ENCODE measurements at regions not wholly inside any gene's neighbourhood (a gene's known extent, or its start where the extent isn't known, plus 50 kb on each side); places are given as distances from the start of the nearest gene placed in this dataset.

DNA sequence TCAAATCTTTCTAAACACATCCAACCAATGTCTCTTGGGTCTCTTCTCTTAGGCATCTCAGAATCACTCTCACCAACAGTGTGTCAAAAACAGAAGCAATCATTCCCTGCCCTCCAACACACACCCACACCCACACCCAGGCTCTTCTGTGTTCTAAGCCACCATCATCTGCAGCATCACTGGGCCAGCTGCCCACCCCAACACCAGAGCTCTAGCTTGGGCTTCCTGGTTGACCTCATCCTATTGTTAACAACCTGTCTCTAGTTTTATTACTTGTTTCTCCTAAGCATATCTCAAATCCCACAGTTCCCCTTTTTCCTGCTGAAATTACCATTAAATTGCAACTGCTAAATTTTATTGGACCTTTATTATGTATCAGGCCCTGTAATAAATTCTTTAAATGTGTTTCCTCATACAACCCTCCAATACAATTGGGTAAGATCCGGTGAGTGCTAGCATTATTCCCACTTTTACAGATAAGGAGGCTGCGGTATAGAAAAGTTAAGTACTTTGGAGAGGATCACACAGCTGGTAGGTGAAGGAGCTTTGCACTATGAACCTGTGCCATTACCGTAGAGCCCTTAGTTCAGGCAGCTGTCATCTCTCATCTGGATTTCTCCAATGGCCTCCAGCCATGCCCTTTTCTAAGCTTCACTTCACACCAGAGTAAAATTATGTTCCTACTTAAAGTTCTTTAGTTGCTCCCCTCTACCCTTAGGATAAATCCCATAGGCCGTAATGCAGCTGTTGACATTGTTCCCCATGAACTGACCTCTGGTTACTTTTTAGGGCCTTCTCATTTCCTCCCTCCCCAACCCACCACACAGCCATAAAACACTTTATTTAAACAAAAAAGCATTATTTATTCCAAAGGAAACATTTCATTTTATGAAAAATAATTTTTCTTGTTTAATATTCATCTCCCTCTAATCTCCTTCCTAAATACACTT is 227.7 kb downstream of the B3GLCT start:
- H3K27me3 Mint-ChIP-seq: peaks cover 24% of the 10 kb centered on the region

DNA sequence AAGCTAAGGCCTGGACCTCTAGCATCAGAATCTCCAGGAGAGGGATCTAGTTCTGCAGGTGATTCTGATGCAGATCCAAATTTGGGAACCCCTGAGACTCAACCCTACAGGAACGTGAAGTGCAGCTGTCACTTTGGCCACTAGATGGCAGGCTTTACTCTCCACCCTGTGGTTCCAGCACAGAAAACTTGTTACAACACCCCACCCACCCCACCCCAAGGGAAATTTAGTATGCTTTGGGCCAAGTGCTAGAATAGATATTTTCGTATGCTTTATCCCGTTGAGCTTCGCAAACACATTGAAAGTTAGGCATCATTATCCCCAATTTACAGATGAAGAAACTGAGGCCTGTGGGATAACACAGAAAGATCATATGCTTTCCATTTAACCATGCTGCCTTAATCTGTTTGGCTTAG is 232.0 kb downstream of the B3GLCT start:
- Mint-ChIP-seq H3K27me3 (peaks cover 38% of the 10 kb centered on the region), H3K36me3 (ENCODE audit: low read depth) (no peaks in the 10 kb centered on the region), H3K27ac (no peak overlapping the region), H3K4me3 (no peak overlapping the region), H3K4me1 (no peaks in the 10 kb centered on the region)
- H3K9me3 ChIP-seq (ENCODE audit: control insufficient read depth, low read length, poor library complexity, severe bottlenecking): no peaks in the 10 kb centered on the region
- DNase-seq (peak in 2 of 3 donors; percentile 15 to 48), ATAC-seq (peak; percentile 69)

More for the DNA sequence above, 227.7 kb downstream of the B3GLCT start:
- DNase-seq (no peak), ATAC-seq (no peak)
- Mint-ChIP-seq H3K4me3 (no peak overlapping the region), H3K36me3 (ENCODE audit: low read depth) (no peaks in the 10 kb centered on the region), H3K4me1 (peaks cover 4% of the 10 kb centered on the region), H3K27ac (no peak overlapping the region)
- no peaks in the 10 kb centered on the region for H3K9me3 ChIP-seq (ENCODE audit: control insufficient read depth, low read length, poor library complexity, severe bottlenecking)

- Mint-ChIP-seq H3K27ac (no peak overlapping the region), H3K4me3 (no peak overlapping the region), H3K27me3 (peaks cover 49% of the 10 kb centered on the region), H3K36me3 (ENCODE audit: low read depth) (no peaks in the 10 kb centered on the region), H3K4me1 (no peaks in the 10 kb centered on the region)
- ATAC-seq: no peak
- DNase-seq: no peak
- no peaks in the 10 kb centered on the region for H3K9me3 ChIP-seq (ENCODE audit: control insufficient read depth, low read length, poor library complexity, severe bottlenecking)
These were observed 233.4 kb downstream of the B3GLCT start for GRCh38 chr13:31433207-31433606.

GRCh38 chr13:31433746-31434145 is 234.0 kb downstream of the B3GLCT start:
- Mint-ChIP-seq H3K4me1 (no peaks in the 10 kb centered on the region), H3K4me3 (no peak overlapping the region), H3K27me3 (peaks cover 54% of the 10 kb centered on the region), H3K36me3 (ENCODE audit: low read depth) (no peaks in the 10 kb centered on the region), H3K27ac (no peak overlapping the region)
- ATAC-seq (no peak), DNase-seq (no peak)
- no peaks in the 10 kb centered on the region for H3K9me3 ChIP-seq (ENCODE audit: control insufficient read depth, low read length, poor library complexity, severe bottlenecking)

GRCh38 chr13:31434613-31435012 is 234.8 kb downstream of the B3GLCT start:
- H3K9me3 ChIP-seq (ENCODE audit: control insufficient read depth, low read length, poor library complexity, severe bottlenecking): no peaks in the 10 kb centered on the region
- peaks cover 57% of the 10 kb centered on the region for H3K27me3 Mint-ChIP-seq
- DNase-seq (no peak), ATAC-seq (no peak)
- no peak overlapping the region for H3K4me3 Mint-ChIP-seq
- no peaks in the 10 kb centered on the region for H3K36me3 Mint-ChIP-seq (ENCODE audit: low read depth)
- H3K27ac Mint-ChIP-seq: no peak overlapping the region
- no peaks in the 10 kb centered on the region for H3K4me1 Mint-ChIP-seq

DNA sequence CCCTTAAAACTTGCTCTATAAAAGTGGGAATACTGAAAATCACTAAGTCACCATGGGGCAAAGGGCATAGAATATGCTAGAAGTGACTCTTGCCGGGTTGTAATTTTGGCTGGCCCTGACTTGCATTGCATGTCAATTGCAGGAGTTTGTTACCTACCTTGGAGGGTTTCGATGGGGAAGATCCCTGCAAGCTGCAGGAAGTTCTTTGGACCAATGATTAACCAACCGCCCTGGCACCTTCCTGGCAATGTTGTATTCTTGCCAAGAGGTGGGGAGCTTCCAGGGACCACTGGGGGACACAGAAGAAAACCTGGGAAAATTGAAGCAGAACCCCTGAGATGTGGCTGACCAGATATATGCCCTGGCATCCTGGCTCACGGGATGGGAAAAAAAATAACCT is 235.8 kb downstream of the B3GLCT start:
- H3K27me3 Mint-ChIP-seq: peaks cover 52% of the 10 kb centered on the region
- H3K9me3 ChIP-seq (ENCODE audit: control insufficient read depth, low read length, poor library complexity, severe bottlenecking): no peaks in the 10 kb centered on the region
- H3K4me1 Mint-ChIP-seq: no peaks in the 10 kb centered on the region
- no peak overlapping the region for H3K27ac Mint-ChIP-seq
- ATAC-seq: no peak
- no peak overlapping the region for H3K4me3 Mint-ChIP-seq
- H3K36me3 Mint-ChIP-seq (ENCODE audit: low read depth): no peaks in the 10 kb centered on the region
- no peak for DNase-seq

DNA sequence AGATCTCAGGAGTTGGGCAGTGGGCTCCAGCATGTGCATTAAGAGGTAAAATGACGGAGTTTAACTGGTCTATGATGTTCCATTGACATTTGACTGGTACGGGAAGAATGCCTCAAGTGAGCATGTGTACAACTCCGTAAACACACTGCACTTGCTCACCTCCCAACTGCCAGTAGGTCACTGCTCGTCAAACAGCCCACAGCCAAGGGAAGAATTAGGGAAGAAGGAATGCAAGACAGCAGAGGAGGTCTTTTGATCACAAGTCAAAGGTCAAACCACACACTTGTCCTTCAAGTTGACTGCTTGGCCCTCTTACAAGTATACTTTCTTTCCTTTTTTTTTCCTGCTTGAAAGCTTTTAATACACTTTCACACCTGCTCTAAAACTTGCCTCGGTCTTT is 236.7 kb downstream of the B3GLCT start:
- Mint-ChIP-seq H3K27ac (no peak overlapping the region), H3K4me3 (no peak overlapping the region), H3K4me1 (no peaks in the 10 kb centered on the region), H3K36me3 (ENCODE audit: low read depth) (no peaks in the 10 kb centered on the region), H3K27me3 (peaks cover 52% of the 10 kb centered on the region)
- DNase-seq (no peak), ATAC-seq (no peak)
- H3K9me3 ChIP-seq (ENCODE audit: control insufficient read depth, low read length, poor library complexity, severe bottlenecking): no peaks in the 10 kb centered on the region

DNA sequence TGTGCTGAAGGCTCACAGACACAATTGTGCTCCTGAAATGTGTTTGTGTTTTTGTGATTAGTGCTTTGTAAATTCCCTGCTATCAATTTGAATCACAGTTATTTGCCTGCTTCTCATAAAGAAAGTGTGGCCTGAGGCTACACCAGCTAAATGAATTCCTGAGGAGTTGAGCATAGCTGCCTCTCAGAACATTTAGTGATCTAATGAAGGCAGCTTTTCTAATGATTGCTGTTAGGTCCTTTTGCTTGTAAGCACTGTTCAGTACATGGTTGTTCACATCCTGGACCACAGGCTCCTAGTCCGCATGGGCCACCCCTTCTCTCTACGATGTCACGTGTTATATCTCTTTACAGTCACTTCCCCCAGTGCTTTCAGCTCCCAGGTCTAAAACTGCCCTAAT is 238.2 kb downstream of the B3GLCT start:
- peaks cover 3% of the 10 kb centered on the region for H3K36me3 Mint-ChIP-seq (ENCODE audit: low read depth)
- H3K9me3 ChIP-seq (ENCODE audit: control insufficient read depth, low read length, poor library complexity, severe bottlenecking): no peaks in the 10 kb centered on the region
- no peak overlapping the region for H3K4me3 Mint-ChIP-seq
- ATAC-seq: no peak
- H3K27ac Mint-ChIP-seq: no peak overlapping the region
- no peaks in the 10 kb centered on the region for H3K4me1 Mint-ChIP-seq
- no peak for DNase-seq
- peaks cover 59% of the 10 kb centered on the region for H3K27me3 Mint-ChIP-seq

- Mint-ChIP-seq H3K27me3 (peaks cover 59% of the 10 kb centered on the region), H3K4me3 (no peak overlapping the region), H3K4me1 (peaks cover 4% of the 10 kb centered on the region), H3K27ac (no peak overlapping the region), H3K36me3 (ENCODE audit: low read depth) (peaks cover 3% of the 10 kb centered on the region)
- no peaks in the 10 kb centered on the region for H3K9me3 ChIP-seq (ENCODE audit: control insufficient read depth, low read length, poor library complexity, severe bottlenecking)
- ATAC-seq: no peak
- no peak for DNase-seq
These were observed 240.4 kb downstream of the B3GLCT start for GRCh38 chr13:31440132-31440531.

DNA sequence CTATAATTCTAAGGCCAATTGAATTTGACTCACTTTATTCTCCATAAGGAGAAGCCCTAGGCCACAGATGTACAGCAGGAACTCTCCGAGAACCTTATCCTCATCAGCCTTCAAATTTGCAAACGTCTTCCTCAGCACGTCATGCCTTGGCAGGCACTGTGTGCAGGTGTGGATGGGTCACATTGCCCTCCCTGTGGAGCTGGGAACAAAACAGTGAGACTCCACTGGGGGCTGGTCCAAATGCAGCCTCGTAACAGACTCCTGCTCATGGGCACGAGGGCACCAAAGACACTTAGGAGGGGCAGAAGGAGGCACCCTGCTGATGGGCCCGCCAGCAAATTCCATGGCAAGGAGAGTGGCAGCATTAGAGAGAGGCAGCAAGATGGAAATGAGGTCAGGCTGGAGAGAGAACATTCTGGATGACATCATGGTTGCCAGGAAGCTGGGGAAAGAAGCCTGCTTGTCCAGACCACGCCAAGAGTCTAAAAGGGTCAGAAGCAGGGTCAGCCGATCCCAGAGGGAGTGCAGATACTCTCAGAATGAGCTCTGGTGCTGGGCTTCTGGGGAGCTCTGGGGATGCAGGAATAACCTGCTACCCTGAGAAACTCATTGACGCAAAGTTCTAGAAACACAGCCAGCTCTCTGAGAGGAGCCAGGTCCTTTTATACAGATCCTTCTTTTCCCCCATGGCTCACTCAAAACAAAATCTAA is 242.2 kb downstream of the B3GLCT start:
- H3K36me3 Mint-ChIP-seq (ENCODE audit: low read depth): peaks cover 3% of the 10 kb centered on the region
- H3K27ac Mint-ChIP-seq: no peak overlapping the region
- H3K4me1 Mint-ChIP-seq: peaks cover 4% of the 10 kb centered on the region
- H3K4me3 Mint-ChIP-seq: no peak overlapping the region
- DNase-seq (no peak), ATAC-seq (no peak)
- peaks cover 59% of the 10 kb centered on the region for H3K27me3 Mint-ChIP-seq
- no peaks in the 10 kb centered on the region for H3K9me3 ChIP-seq (ENCODE audit: control insufficient read depth, low read length, poor library complexity, severe bottlenecking)

GRCh38 chr13:31442571-31442970 is 242.8 kb downstream of the B3GLCT start:
- H3K4me1 Mint-ChIP-seq: peaks cover 4% of the 10 kb centered on the region
- peaks cover 3% of the 10 kb centered on the region for H3K36me3 Mint-ChIP-seq (ENCODE audit: low read depth)
- H3K4me3 Mint-ChIP-seq: no peak overlapping the region
- no peak overlapping the region for H3K27ac Mint-ChIP-seq
- DNase-seq (no peak), ATAC-seq (no peak)
- peaks cover 59% of the 10 kb centered on the region for H3K27me3 Mint-ChIP-seq
- no peaks in the 10 kb centered on the region for H3K9me3 ChIP-seq (ENCODE audit: control insufficient read depth, low read length, poor library complexity, severe bottlenecking)

DNA sequence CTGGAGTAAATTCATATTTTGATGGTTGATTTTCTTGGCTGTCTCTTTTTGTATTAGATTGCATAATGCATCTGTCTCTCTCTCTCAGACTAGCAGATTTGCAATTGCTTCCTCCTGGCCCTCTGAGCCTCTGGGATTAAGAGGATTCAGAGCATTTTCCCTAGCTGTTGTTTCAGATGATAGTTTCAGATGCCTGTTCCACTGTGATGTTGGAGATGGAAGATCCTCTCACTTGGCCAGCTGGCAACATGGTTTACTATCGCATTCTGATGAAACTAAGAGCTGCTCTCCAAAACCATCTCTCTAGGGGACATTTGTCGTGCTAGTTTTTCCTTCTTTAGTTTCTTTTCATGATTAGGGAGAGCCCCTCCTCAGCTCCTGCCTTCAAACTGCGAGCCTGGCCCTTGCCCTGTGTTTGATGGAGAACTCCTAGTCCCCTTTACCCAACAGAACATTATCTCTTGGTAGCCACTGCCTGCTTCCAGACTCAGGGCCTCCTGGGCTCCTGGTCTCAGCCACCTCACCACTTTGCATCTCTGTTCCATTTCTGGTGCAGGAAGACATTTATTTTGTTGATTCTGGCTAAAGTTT is 244.6 kb downstream of the B3GLCT start:
- no peaks in the 10 kb centered on the region for H3K9me3 ChIP-seq (ENCODE audit: control insufficient read depth, low read length, poor library complexity, severe bottlenecking)
- DNase-seq: no peak

DNA sequence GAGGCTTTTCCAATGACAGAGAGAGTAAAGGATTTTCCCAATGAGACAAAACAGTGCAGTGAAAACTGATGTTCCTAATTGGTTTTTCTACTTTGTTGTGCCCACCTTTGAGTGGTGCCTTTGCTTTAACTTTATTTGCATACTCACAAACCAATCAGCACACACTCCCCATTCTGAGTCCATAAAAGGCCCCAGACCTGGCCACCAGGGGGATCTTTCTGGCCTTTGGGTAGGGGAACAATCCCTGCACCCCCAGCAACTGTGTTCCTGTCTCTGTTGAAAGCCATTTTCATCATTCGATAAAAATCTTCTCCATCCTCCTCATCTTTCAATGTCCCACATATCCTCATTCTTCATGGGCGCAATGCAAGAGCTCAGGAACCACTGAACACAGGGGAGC is 252.8 kb downstream of the B3GLCT start:
- H3K9me3 ChIP-seq (ENCODE audit: control insufficient read depth, low read length, poor library complexity, severe bottlenecking): no peaks in the 10 kb centered on the region
- no peak overlapping the region for H3K27ac Mint-ChIP-seq
- DNase-seq (no peak), ATAC-seq (no peak)
- no peaks in the 10 kb centered on the region for H3K36me3 Mint-ChIP-seq (ENCODE audit: low read depth)
- no peak overlapping the region for H3K4me3 Mint-ChIP-seq
- H3K4me1 Mint-ChIP-seq: no peaks in the 10 kb centered on the region
- H3K27me3 Mint-ChIP-seq: peaks cover 6% of the 10 kb centered on the region

More for the DNA sequence above, 244.6 kb downstream of the B3GLCT start:
- no peak for ATAC-seq
- H3K36me3 Mint-ChIP-seq (ENCODE audit: low read depth): peaks cover 3% of the 10 kb centered on the region
- H3K27me3 Mint-ChIP-seq: peaks cover 56% of the 10 kb centered on the region
- H3K27ac Mint-ChIP-seq: no peak overlapping the region
- no peak overlapping the region for H3K4me3 Mint-ChIP-seq
- peaks cover 4% of the 10 kb centered on the region for H3K4me1 Mint-ChIP-seq

Measured in T-helper 17 cell (primary cell).